AG08396 (cell line): ENCODE measurements at regions not wholly inside any gene's neighbourhood (a gene's known extent, or its start where the extent isn't known, plus 50 kb on each side); places are given as distances from the start of the nearest gene placed in this dataset.

Source experiments
- DNase-seq: peaks from one replicate; pipeline ENCODE4 v3.0.0; 2012; ENCODE audit warnings: low spot score, mixed read lengths

- no peak for DNase-seq
These were observed 535.2 kb downstream of the METTL4 start for GRCh38 chr18:2036086-2036485.

GRCh38 chr18:2040279-2040678 lies 531.0 kb downstream of the METTL4 start:
- no peak for DNase-seq

DNA sequence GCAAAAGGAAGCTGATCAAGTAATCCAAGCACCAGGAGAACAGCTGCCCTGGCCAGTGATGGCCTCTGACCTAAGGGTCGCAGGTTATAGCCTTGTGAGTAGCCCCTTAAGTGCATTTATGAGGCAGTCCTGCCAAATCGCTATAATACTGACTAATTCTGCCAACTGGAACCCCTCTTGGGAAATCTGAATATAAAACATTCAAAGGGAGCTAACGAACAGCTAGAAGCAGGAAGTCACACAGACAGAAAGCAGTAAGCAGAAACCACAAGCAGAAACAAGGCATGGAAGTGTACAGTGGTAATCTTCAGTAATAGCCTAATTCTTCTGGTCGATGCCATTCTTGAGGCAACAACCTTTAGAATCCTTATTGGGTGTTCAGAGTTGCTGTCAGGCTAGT lies 521.3 kb downstream of the METTL4 start:
- DNase-seq = no peak

DNA sequence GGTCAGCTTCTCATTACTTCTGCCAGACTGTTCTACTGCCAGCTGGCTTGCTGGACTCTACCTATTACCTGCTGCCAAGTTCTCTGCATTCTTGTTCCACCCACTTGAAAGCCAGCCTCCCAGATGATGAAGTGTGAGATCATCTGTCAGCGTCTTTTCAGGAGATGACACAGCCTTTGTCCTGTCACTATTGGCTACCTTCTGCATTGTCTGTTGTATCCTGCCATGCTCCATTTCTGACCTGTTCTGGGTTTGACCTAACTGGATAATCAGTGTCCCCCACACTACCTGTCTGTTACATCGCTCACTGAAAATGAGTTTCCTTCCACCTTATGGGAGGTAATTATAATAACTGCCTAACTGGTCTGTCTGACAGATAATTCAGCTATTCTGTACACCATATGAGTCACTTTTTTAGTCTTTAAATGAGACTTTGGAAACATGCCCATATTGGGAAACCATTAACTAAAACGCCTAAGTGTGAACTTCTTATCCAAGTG lies 520.6 kb downstream of the METTL4 start:
- DNase-seq = no peak

GRCh38 chr18:2053490-2054089 lies 517.7 kb downstream of the METTL4 start:
- no peak for DNase-seq

GRCh38 chr18:2059336-2059735 lies 512.0 kb downstream of the METTL4 start:
- DNase-seq = no peak

- no peak for DNase-seq
These were observed 511.2 kb downstream of the METTL4 start for GRCh38 chr18:2060086-2060485.

- no peak for DNase-seq
These were observed 500.7 kb downstream of the METTL4 start for GRCh38 chr18:2070631-2071030.

GRCh38 chr18:2075499-2075898 lies 495.8 kb downstream of the METTL4 start:
- DNase-seq = no peak

- DNase-seq = no peak
These were observed 488.6 kb downstream of the METTL4 start for GRCh38 chr18:2082676-2083075.

GRCh38 chr18:2083691-2084090 lies 487.6 kb downstream of the METTL4 start:
- DNase-seq = no peak

DNA sequence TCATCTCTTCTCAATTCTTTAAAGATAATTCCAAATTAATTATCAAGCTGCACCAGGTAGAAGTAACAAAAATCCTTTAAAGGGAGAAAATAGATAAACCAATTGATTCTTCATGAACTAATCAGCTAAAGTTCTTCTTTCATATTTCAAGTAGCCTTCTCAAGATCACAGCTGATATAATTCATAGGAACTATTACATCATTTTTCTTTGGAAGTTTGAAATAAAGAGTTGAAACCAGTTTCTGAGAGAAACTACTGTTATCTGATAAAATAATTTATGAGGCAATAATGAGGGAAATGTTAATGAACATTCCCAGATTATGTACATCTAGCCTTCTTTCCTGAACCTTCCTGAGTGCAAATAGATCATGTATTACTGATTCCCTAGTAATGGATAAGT lies 484.9 kb downstream of the METTL4 start:
- DNase-seq = no peak

GRCh38 chr18:2087877-2088673 lies 483.2 kb downstream of the METTL4 start:
- peak; percentile 20 for DNase-seq

DNA sequence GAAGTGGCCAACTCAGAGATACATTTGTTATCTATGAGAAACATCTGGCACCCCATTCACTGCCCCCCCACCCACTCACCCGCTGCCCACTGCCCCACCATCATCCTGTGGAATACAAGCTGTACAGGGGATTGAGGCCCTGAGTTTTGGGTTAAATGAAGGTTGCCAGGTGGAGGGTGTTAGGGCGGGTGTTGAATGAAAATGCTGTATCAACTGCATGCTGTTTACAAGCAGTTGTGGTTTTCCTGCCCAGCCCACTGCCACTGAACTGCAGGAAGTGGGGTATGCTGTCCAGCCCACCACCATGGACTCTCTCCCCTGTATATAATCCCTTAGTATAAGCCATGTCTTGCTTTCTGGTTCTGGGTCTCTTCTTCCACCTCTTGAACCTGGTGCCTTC lies 481.9 kb downstream of the METTL4 start:
- no peak for DNase-seq

DNA sequence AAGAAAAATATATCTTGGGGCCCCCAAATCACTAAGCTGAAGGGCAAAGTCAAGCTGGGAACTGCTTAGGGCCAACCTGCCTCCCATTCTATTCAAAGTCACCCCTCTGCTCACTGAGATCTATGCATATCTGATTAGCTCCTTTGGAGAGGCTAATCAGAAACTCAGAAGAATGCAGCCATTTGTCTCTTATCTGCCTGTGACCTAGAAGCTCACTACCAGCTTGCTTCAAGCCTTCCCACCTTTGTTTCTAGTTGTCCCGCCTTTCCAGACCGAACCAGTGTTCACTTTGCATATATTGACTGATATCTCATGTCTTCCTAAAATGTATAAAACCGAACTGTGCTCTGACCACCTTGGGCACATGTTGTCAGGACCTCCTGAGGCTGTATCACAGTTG lies 479.4 kb downstream of the METTL4 start:
- DNase-seq = no peak

GRCh38 chr18:2096551-2096950 lies 474.8 kb downstream of the METTL4 start:
- DNase-seq = no peak

DNA sequence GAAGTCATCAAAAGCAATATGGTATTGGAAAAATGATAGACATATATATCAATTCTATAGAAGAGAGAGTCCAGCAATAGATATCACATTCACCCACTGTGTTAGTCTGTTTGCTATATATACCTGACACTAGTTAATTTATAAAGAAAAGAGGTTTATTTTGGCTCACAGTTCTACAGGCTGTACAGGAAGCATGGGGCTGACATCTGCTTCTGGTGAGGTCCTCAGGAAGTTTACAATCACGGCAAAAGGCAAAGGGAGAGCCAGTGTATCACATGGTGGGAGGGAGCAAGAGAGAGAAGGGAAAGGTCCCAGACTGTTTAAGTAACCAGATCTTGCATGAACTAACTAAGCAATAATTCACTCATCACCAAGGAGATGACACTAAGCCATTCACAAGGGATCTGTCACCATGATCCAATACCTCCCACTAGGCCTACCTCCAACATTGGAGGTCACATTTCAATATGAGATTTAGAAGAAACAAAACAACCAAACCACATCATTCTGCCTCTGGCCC lies 470.6 kb downstream of the METTL4 start:
- no peak for DNase-seq

GRCh38 chr18:2102022-2102421 lies 469.3 kb downstream of the METTL4 start:
- no peak for DNase-seq

GRCh38 chr18:2103299-2103698 lies 468.0 kb downstream of the METTL4 start:
- no peak for DNase-seq

GRCh38 chr18:2104620-2105462 lies 466.5 kb downstream of the METTL4 start:
- DNase-seq = peak; percentile 72

GRCh38 chr18:2108591-2108990 lies 462.7 kb downstream of the METTL4 start:
- DNase-seq = peak; percentile 22

- DNase-seq = peak; percentile 18
These were observed 459.8 kb downstream of the METTL4 start for GRCh38 chr18:2111456-2111855.
